ENCODE measurements at regions not wholly inside any gene's neighbourhood (a gene's known extent, or its start where the extent isn't known, plus 50 kb on each side); places are given as distances from the start of the nearest gene placed in this dataset.
"Not testable (repeated sequence)": the region's sequence is repeated elsewhere in the genome, so short reads cannot be mapped to it uniquely, and the experiment has no call there.

- no peak for DNase-seq (ENCODE audit: low read depth in 2 of 2)
- no peak overlapping the region for H2AFZ ChIP-seq (ENCODE audit: low read length)
- no peaks in the 10 kb centered on the region for H3K79me2 ChIP-seq (ENCODE audit: control insufficient read depth, insufficient read depth, low read length)
- no peaks in the 10 kb centered on the region for H3K4me1 ChIP-seq (ENCODE audit: control insufficient read depth, extremely low read depth, insufficient read depth, low read length)
- H3K36me3 ChIP-seq (ENCODE audit: control insufficient read depth, insufficient read depth, low read length) = no peaks in the 10 kb centered on the region
- H3K4me2 ChIP-seq (ENCODE audit: extremely low read depth, insufficient read depth, low read length) = no peak overlapping the region
- H3K27ac ChIP-seq (ENCODE audit: insufficient read depth, low read length) = no peak overlapping the region
- no peaks in the 10 kb centered on the region for H4K20me1 ChIP-seq (ENCODE audit: control insufficient read depth, extremely low read depth, insufficient read depth, low read length)
- H3K27me3 ChIP-seq (ENCODE audit: control insufficient read depth, insufficient read depth, low read length) = no peaks in the 10 kb centered on the region
- TF ChIP-seq EZH2 (IDR thresholded peaks at IDR 0.05; ENCODE audit: low read length, missing control alignments) (no peak), CTCF (conservative IDR thresholded peaks at IDR 0.05 in 1 of 2, IDR thresholded peaks at IDR 0.05 in 1 of 2; ENCODE audit: low read depth in 1 of 2, low read length in 2 of 2) (no peak)
- H3K4me3 ChIP-seq (replicated peaks in 1 of 4; ENCODE audit: control extremely low read depth in 1 of 4, insufficient read depth in 1 of 4, low read depth in 3 of 4, low read length in 4 of 4) = no peak overlapping the region
- no peak overlapping the region for H3K9ac ChIP-seq (ENCODE audit: insufficient read depth, low read length)
- no peaks in the 10 kb centered on the region for H3K9me3 ChIP-seq (ENCODE audit: control insufficient read depth, insufficient read depth, low read depth, low read length)
These were observed 239.5 kb downstream of the BRINP2 start for GRCh38 chr1:177410179-177410766.

GRCh38 chr1:177406323-177406722 is 235.6 kb downstream of the BRINP2 start:
- not testable (repeated sequence) for H3K36me3 ChIP-seq (ENCODE audit: control insufficient read depth, insufficient read depth, low read length); H3K4me1 ChIP-seq (ENCODE audit: control insufficient read depth, extremely low read depth, insufficient read depth, low read length); DNase-seq (ENCODE audit: low read depth in 2 of 2)

GRCh38 chr1:177392336-177392735 is 221.6 kb downstream of the BRINP2 start:
- Histone ChIP-seq H3K79me2 (ENCODE audit: control insufficient read depth, insufficient read depth, low read length) (no peaks in the 10 kb centered on the region), H3K9ac (ENCODE audit: insufficient read depth, low read length) (no peak overlapping the region), H3K4me2 (ENCODE audit: extremely low read depth, insufficient read depth, low read length) (no peak overlapping the region), H2AFZ (ENCODE audit: low read length) (no peak overlapping the region), H4K20me1 (ENCODE audit: control insufficient read depth, extremely low read depth, insufficient read depth, low read length) (no peaks in the 10 kb centered on the region), H3K4me3 (replicated peaks in 1 of 4; ENCODE audit: control extremely low read depth in 1 of 4, insufficient read depth in 1 of 4, low read depth in 3 of 4, low read length in 4 of 4) (no peak overlapping the region), H3K9me3 (ENCODE audit: control insufficient read depth, insufficient read depth, low read depth, low read length) (no peaks in the 10 kb centered on the region), H3K4me1 (ENCODE audit: control insufficient read depth, extremely low read depth, insufficient read depth, low read length) (no peaks in the 10 kb centered on the region), H3K36me3 (ENCODE audit: control insufficient read depth, insufficient read depth, low read length) (no peaks in the 10 kb centered on the region), H3K27me3 (ENCODE audit: control insufficient read depth, insufficient read depth, low read length) (no peaks in the 10 kb centered on the region), H3K27ac (ENCODE audit: insufficient read depth, low read length) (no peak overlapping the region)
- TF ChIP-seq CTCF (conservative IDR thresholded peaks at IDR 0.05 in 1 of 2, IDR thresholded peaks at IDR 0.05 in 1 of 2; ENCODE audit: low read depth in 1 of 2, low read length in 2 of 2) = no peak
- no peak for TF ChIP-seq EZH2 (IDR thresholded peaks at IDR 0.05; ENCODE audit: low read length, missing control alignments)
- peak in 1 of 2 donors; percentile 32 for DNase-seq (ENCODE audit: low read depth in 2 of 2)

More at GRCh38 chr1:177406323-177406722, 235.6 kb downstream of the BRINP2 start:
- not testable (repeated sequence) for H3K27me3 ChIP-seq (ENCODE audit: control insufficient read depth, insufficient read depth, low read length); H3K27ac ChIP-seq (ENCODE audit: insufficient read depth, low read length); H3K9me3 ChIP-seq (ENCODE audit: control insufficient read depth, insufficient read depth, low read depth, low read length); H3K4me3 ChIP-seq (replicated peaks in 1 of 4; ENCODE audit: control extremely low read depth in 1 of 4, insufficient read depth in 1 of 4, low read depth in 3 of 4, low read length in 4 of 4); H3K9ac ChIP-seq (ENCODE audit: insufficient read depth, low read length); H2AFZ ChIP-seq (ENCODE audit: low read length); H3K4me2 ChIP-seq (ENCODE audit: extremely low read depth, insufficient read depth, low read length); H3K79me2 ChIP-seq (ENCODE audit: control insufficient read depth, insufficient read depth, low read length); H4K20me1 ChIP-seq (ENCODE audit: control insufficient read depth, extremely low read depth, insufficient read depth, low read length)
